WERI-Rb-1 (cell line): ENCODE measurements at regions not wholly inside any gene's neighbourhood (a gene's known extent, or its start where the extent isn't known, plus 50 kb on each side); places are given as distances from the start of the nearest gene placed in this dataset.

Experiments used
- DNase-seq: peaks from one replicate; pipeline ENCODE4 v3.0.0-alpha.2; 2020
- H3K27ac ChIP-seq: fragments of 250-450 bp; sonication (Bioruptor Pico); 2 replicates; pipeline ENCODE4 v1.5.1; 2020; ENCODE audit warnings: mild to moderate bottlenecking, moderate library complexity
- H3K27me3 ChIP-seq: fragments of 250-450 bp; sonication (Bioruptor Pico); 2 replicates; pipeline ENCODE4 v1.5.1; 2021; ENCODE audit warnings: mild to moderate bottlenecking, low read depth, moderate library complexity; ENCODE audit not compliant: insufficient read depth, severe bottlenecking
- H3K36me3 ChIP-seq: fragments of 250-450 bp; sonication (Bioruptor Pico); 2 replicates; pipeline ENCODE4 v1.5.1; 2020; ENCODE audit warnings: mild to moderate bottlenecking, moderate library complexity
- H3K4me3 ChIP-seq: 2 replicates; pipeline ENCODE4 v1.5.1; 2011; ENCODE audit warnings: low read depth, mild to moderate bottlenecking, control low read depth, low read length
- H3K9me3 ChIP-seq: fragments of 250-450 bp; sonication (Bioruptor Pico); 2 replicates; pipeline ENCODE4 v1.5.1; 2021; ENCODE audit warnings: mild to moderate bottlenecking, moderate library complexity; ENCODE audit not compliant: severe bottlenecking
- CTCF ChIP-seq: IDR thresholded peaks from 2 replicates; pipeline ENCODE4 v1.5.1; 2011; ENCODE audit warnings: low read depth, mild to moderate bottlenecking, control low read depth, inconsistent platforms, low read length

- H3K36me3 ChIP-seq, result no peaks in the 10 kb centered on the region
- peaks cover 12% of the 10 kb centered on the region for H3K9me3 ChIP-seq
- peaks cover 83% of the 10 kb centered on the region for H3K27me3 ChIP-seq
- H3K4me3 ChIP-seq, result no peak overlapping the region
- no peak overlapping the region for H3K27ac ChIP-seq
- TF ChIP-seq CTCF, result no peak
- DNase-seq, result no peak
Observed at GRCh38 chr2:239767021-239767905, 257.9 kb downstream of the NDUFA10 start.

- Histone ChIP-seq H3K4me3 (no peak overlapping the region), H3K27ac (no peak overlapping the region), H3K27me3 (peaks cover 87% of the 10 kb centered on the region), H3K36me3 (no peaks in the 10 kb centered on the region), H3K9me3 (no peaks in the 10 kb centered on the region)
- no peak for TF ChIP-seq CTCF
- DNase-seq, result no peak
Observed at GRCh38 chr2:239765911-239766310, 259.2 kb downstream of the NDUFA10 start.

GRCh38 chr2:239765076-239765845 lies 259.9 kb downstream of the NDUFA10 start:
- H3K27me3 ChIP-seq, result peaks cover 88% of the 10 kb centered on the region
- no peak for TF ChIP-seq CTCF

GRCh38 chr2:239763433-239764097 lies 261.6 kb downstream of the NDUFA10 start:
- Histone ChIP-seq H3K36me3 (no peaks in the 10 kb centered on the region), H3K27me3 (peaks cover 92% of the 10 kb centered on the region), H3K4me3 (no peak overlapping the region), H3K27ac (no peak overlapping the region), H3K9me3 (no peaks in the 10 kb centered on the region)
- no peak for DNase-seq
- TF ChIP-seq CTCF, result 0 out of 2 replicates have a peak, but pooled peaks have one; percentile 22

More at GRCh38 chr2:239765076-239765845, 259.9 kb downstream of the NDUFA10 start:
- no peak for DNase-seq
- Histone ChIP-seq H3K27ac (no peak overlapping the region), H3K4me3 (no peak overlapping the region), H3K9me3 (no peaks in the 10 kb centered on the region), H3K36me3 (no peaks in the 10 kb centered on the region)

GRCh38 chr2:239762655-239763269 lies 262.4 kb downstream of the NDUFA10 start:
- H3K4me3 ChIP-seq, result no peak overlapping the region
- TF ChIP-seq CTCF, result no peak
- H3K27me3 ChIP-seq, result peaks cover 93% of the 10 kb centered on the region
- no peak for DNase-seq
- no peak overlapping the region for H3K27ac ChIP-seq
- H3K36me3 ChIP-seq, result no peaks in the 10 kb centered on the region
- H3K9me3 ChIP-seq, result no peaks in the 10 kb centered on the region
